ENCODE measurements at regions not wholly inside any gene's neighbourhood (a gene's known extent, or its start where the extent isn't known, plus 50 kb on each side); places are given as distances from the start of the nearest gene placed in this dataset.
"Not testable (repeated sequence)": the region's sequence is repeated elsewhere in the genome, so short reads cannot be mapped to it uniquely, and the experiment has no call there.

- H3K27me3 Mint-ChIP-seq; H3K4me3 Mint-ChIP-seq; H3K36me3 Mint-ChIP-seq; CTCF ChIA-PET; H3K27me3 ChIP-seq (replicated peaks in 1 of 2; ENCODE audit: control insufficient read depth in 2 of 2, extremely low read depth in 1 of 2, insufficient read depth in 2 of 2, low read length in 1 of 2); H3K4me1 ChIP-seq (ENCODE audit: control insufficient read depth in 1 of 2, extremely low read depth in 1 of 2, insufficient read depth in 2 of 2, low read length in 2 of 2); DNase-seq; H3K36me3 ChIP-seq (ENCODE audit: control insufficient read depth in 2 of 2, extremely low read depth in 1 of 2, insufficient read depth in 1 of 2, low read length in 1 of 2); H3K4me1 Mint-ChIP-seq; H3K27ac ChIP-seq (ENCODE audit: low read length); H3K9me3 ChIP-seq; ATAC-seq (replicated peaks in 1 of 4); H3K4me3 ChIP-seq (ENCODE audit: control insufficient read depth in 1 of 2, extremely low read depth in 1 of 2, low read length in 1 of 2); H3K27ac Mint-ChIP-seq; POLR2A ChIA-PET: not testable (repeated sequence)
- H3K9me3 Mint-ChIP-seq = peaks cover 3 to 15% (median 14%) of the 10 kb centered on the region in 3 donors
- WGBS (ENCODE audit: insufficient coverage) = no CpG with 5 or more reads among the region's 6 CpGs
These were observed 197.3 kb upstream of the SYT10 start for GRCh38 chr12:33636930-33637329.

- Histone ChIP-seq H3K4me1 (ENCODE audit: control insufficient read depth in 1 of 2, extremely low read depth in 1 of 2, insufficient read depth in 2 of 2, low read length in 2 of 2) (no peaks in the 10 kb centered on the region), H3K27me3 (replicated peaks in 1 of 2; ENCODE audit: control insufficient read depth in 2 of 2, extremely low read depth in 1 of 2, insufficient read depth in 2 of 2, low read length in 1 of 2) (no peaks in the 10 kb centered on the region), H3K36me3 (ENCODE audit: control insufficient read depth in 2 of 2, extremely low read depth in 1 of 2, insufficient read depth in 1 of 2, low read length in 1 of 2) (no peaks in the 10 kb centered on the region), H3K27ac (ENCODE audit: low read length) (no peak overlapping the region), H3K9me3 (no peaks in the 10 kb centered on the region), H3K4me3 (ENCODE audit: control insufficient read depth in 1 of 2, extremely low read depth in 1 of 2, low read length in 1 of 2) (no peak overlapping the region)
- Mint-ChIP-seq H3K27ac (no peak overlapping the region), H3K4me1 (no peaks in the 10 kb centered on the region), H3K27me3 (no peaks in the 10 kb centered on the region), H3K36me3 (no peaks in the 10 kb centered on the region), H3K4me3 (no peak overlapping the region), H3K9me3 (peaks cover 3 to 15% (median 10%) of the 10 kb centered on the region in 3 donors)
- ChIA-PET POLR2A (no interaction called here), CTCF (no interaction called here)
- no CpG with 5 or more reads among the region's 2 CpGs for WGBS (ENCODE audit: insufficient coverage)
- no peak for ATAC-seq (replicated peaks in 1 of 4)
- no peak for DNase-seq
These were observed 200.4 kb upstream of the SYT10 start for GRCh38 chr12:33639975-33640374.

- no peaks in the 10 kb centered on the region for H3K27me3 Mint-ChIP-seq
- ChIA-PET CTCF (interaction anchor here in 1 of 2 donors (0.7 kb wide), 1 partner anchor 11 kb away, joined by 3 read pairs; no protein-coding TSS in a partner anchor), POLR2A (no interaction called here)
- H3K9me3 ChIP-seq = no peaks in the 10 kb centered on the region
- peaks cover 0 to 12% (median 12%) of the 10 kb centered on the region in 3 donors for H3K9me3 Mint-ChIP-seq
- no peaks in the 10 kb centered on the region for H3K36me3 Mint-ChIP-seq
- no peak overlapping the region for H3K4me3 Mint-ChIP-seq
- H3K27ac ChIP-seq (ENCODE audit: low read length) = no peak overlapping the region
- H3K27me3 ChIP-seq (replicated peaks in 1 of 2; ENCODE audit: control insufficient read depth in 2 of 2, extremely low read depth in 1 of 2, insufficient read depth in 2 of 2, low read length in 1 of 2) = no peaks in the 10 kb centered on the region
- H3K4me3 ChIP-seq (ENCODE audit: control insufficient read depth in 1 of 2, extremely low read depth in 1 of 2, low read length in 1 of 2) = no peak overlapping the region
- no peaks in the 10 kb centered on the region for H3K36me3 ChIP-seq (ENCODE audit: control insufficient read depth in 2 of 2, extremely low read depth in 1 of 2, insufficient read depth in 1 of 2, low read length in 1 of 2)
- ATAC-seq (replicated peaks in 1 of 4) (no peak), DNase-seq (no peak)
- H3K27ac Mint-ChIP-seq = no peak overlapping the region
- no peaks in the 10 kb centered on the region for H3K4me1 ChIP-seq (ENCODE audit: control insufficient read depth in 1 of 2, extremely low read depth in 1 of 2, insufficient read depth in 2 of 2, low read length in 2 of 2)
- WGBS (ENCODE audit: insufficient coverage) = 40% methylated on average over 1 of the region's 4 CpGs
- H3K4me1 Mint-ChIP-seq = no peaks in the 10 kb centered on the region
These were observed 210.4 kb upstream of the SYT10 start for GRCh38 chr12:33649992-33650391.

GRCh38 chr12:33650832-33651231 lies 211.2 kb upstream of the SYT10 start:
- H3K4me1 Mint-ChIP-seq = no peaks in the 10 kb centered on the region
- no peak overlapping the region for H3K27ac Mint-ChIP-seq
- no peak for DNase-seq
- no peaks in the 10 kb centered on the region for H3K9me3 ChIP-seq
- H3K4me3 Mint-ChIP-seq = no peak overlapping the region
- H3K36me3 ChIP-seq (ENCODE audit: control insufficient read depth in 2 of 2, extremely low read depth in 1 of 2, insufficient read depth in 1 of 2, low read length in 1 of 2) = no peaks in the 10 kb centered on the region
- H3K27me3 ChIP-seq (replicated peaks in 1 of 2; ENCODE audit: control insufficient read depth in 2 of 2, extremely low read depth in 1 of 2, insufficient read depth in 2 of 2, low read length in 1 of 2) = no peaks in the 10 kb centered on the region
- H3K27ac ChIP-seq (ENCODE audit: low read length) = no peak overlapping the region
- ChIA-PET POLR2A (no interaction called here), CTCF (interaction anchor here in 1 of 2 donors (0.7 kb wide), 1 partner anchor 10 kb away, joined by 3 read pairs; no protein-coding TSS in a partner anchor)
- H3K4me3 ChIP-seq (ENCODE audit: control insufficient read depth in 1 of 2, extremely low read depth in 1 of 2, low read length in 1 of 2) = no peak overlapping the region
- ATAC-seq (replicated peaks in 1 of 4) = no peak
- no peaks in the 10 kb centered on the region for H3K27me3 Mint-ChIP-seq
- H3K36me3 Mint-ChIP-seq = no peaks in the 10 kb centered on the region
- H3K9me3 Mint-ChIP-seq = peaks cover 0 to 12% (median 12%) of the 10 kb centered on the region in 3 donors
- H3K4me1 ChIP-seq (ENCODE audit: control insufficient read depth in 1 of 2, extremely low read depth in 1 of 2, insufficient read depth in 2 of 2, low read length in 2 of 2) = no peaks in the 10 kb centered on the region

GRCh38 chr12:33653362-33653761 lies 213.7 kb upstream of the SYT10 start:
- no peaks in the 10 kb centered on the region for H3K9me3 ChIP-seq
- H3K9me3 Mint-ChIP-seq = peaks cover 0 to 12% (median 12%) of the 10 kb centered on the region in 3 donors
- no peaks in the 10 kb centered on the region for H3K4me1 Mint-ChIP-seq
- WGBS (ENCODE audit: insufficient coverage) = 77% methylated on average over 3 of the region's 3 CpGs
- H3K27me3 ChIP-seq (replicated peaks in 1 of 2; ENCODE audit: control insufficient read depth in 2 of 2, extremely low read depth in 1 of 2, insufficient read depth in 2 of 2, low read length in 1 of 2) = no peaks in the 10 kb centered on the region
- no peak overlapping the region for H3K4me3 Mint-ChIP-seq
- H3K27ac Mint-ChIP-seq = no peak overlapping the region
- H3K4me1 ChIP-seq (ENCODE audit: control insufficient read depth in 1 of 2, extremely low read depth in 1 of 2, insufficient read depth in 2 of 2, low read length in 2 of 2) = no peaks in the 10 kb centered on the region
- H3K27me3 Mint-ChIP-seq = no peaks in the 10 kb centered on the region
- POLR2A ChIA-PET = no interaction called here
- DNase-seq (no peak), ATAC-seq (replicated peaks in 1 of 4) (no peak)
- CTCF ChIA-PET = no interaction called here
- H3K27ac ChIP-seq (ENCODE audit: low read length) = no peak overlapping the region
- H3K36me3 Mint-ChIP-seq = no peaks in the 10 kb centered on the region
- no peaks in the 10 kb centered on the region for H3K36me3 ChIP-seq (ENCODE audit: control insufficient read depth in 2 of 2, extremely low read depth in 1 of 2, insufficient read depth in 1 of 2, low read length in 1 of 2)
- no peak overlapping the region for H3K4me3 ChIP-seq (ENCODE audit: control insufficient read depth in 1 of 2, extremely low read depth in 1 of 2, low read length in 1 of 2)

- Histone ChIP-seq H3K27me3 (replicated peaks in 1 of 2; ENCODE audit: control insufficient read depth in 2 of 2, extremely low read depth in 1 of 2, insufficient read depth in 2 of 2, low read length in 1 of 2) (no peaks in the 10 kb centered on the region), H3K4me1 (ENCODE audit: control insufficient read depth in 1 of 2, extremely low read depth in 1 of 2, insufficient read depth in 2 of 2, low read length in 2 of 2) (no peaks in the 10 kb centered on the region), H3K9me3 (no peaks in the 10 kb centered on the region), H3K36me3 (ENCODE audit: control insufficient read depth in 2 of 2, extremely low read depth in 1 of 2, insufficient read depth in 1 of 2, low read length in 1 of 2) (no peaks in the 10 kb centered on the region), H3K27ac (ENCODE audit: low read length) (no peak overlapping the region), H3K4me3 (ENCODE audit: control insufficient read depth in 1 of 2, extremely low read depth in 1 of 2, low read length in 1 of 2) (no peak overlapping the region)
- H3K27me3 Mint-ChIP-seq = no peaks in the 10 kb centered on the region
- WGBS (ENCODE audit: insufficient coverage) = no CpG with 5 or more reads among the region's 1 CpG
- no peaks in the 10 kb centered on the region for H3K4me1 Mint-ChIP-seq
- ATAC-seq (replicated peaks in 1 of 4) (no peak), DNase-seq (no peak)
- POLR2A ChIA-PET = no interaction called here
- no peak overlapping the region for H3K27ac Mint-ChIP-seq
- H3K4me3 Mint-ChIP-seq = no peak overlapping the region
- H3K9me3 Mint-ChIP-seq = peaks cover 0 to 12% (median 9%) of the 10 kb centered on the region in 3 donors
- H3K36me3 Mint-ChIP-seq = no peaks in the 10 kb centered on the region
- CTCF ChIA-PET = no interaction called here
These were observed 214.7 kb upstream of the SYT10 start for GRCh38 chr12:33654313-33654712.

GRCh38 chr12:33663000-33663654 lies 223.5 kb upstream of the SYT10 start:
- ChIA-PET POLR2A (no interaction called here), CTCF (no interaction called here)
- Histone ChIP-seq H3K4me1 (ENCODE audit: control insufficient read depth in 1 of 2, extremely low read depth in 1 of 2, insufficient read depth in 2 of 2, low read length in 2 of 2) (no peaks in the 10 kb centered on the region), H3K36me3 (ENCODE audit: control insufficient read depth in 2 of 2, extremely low read depth in 1 of 2, insufficient read depth in 1 of 2, low read length in 1 of 2) (no peaks in the 10 kb centered on the region), H3K27me3 (replicated peaks in 1 of 2; ENCODE audit: control insufficient read depth in 2 of 2, extremely low read depth in 1 of 2, insufficient read depth in 2 of 2, low read length in 1 of 2) (no peaks in the 10 kb centered on the region), H3K27ac (ENCODE audit: low read length) (no peak overlapping the region), H3K9me3 (no peaks in the 10 kb centered on the region), H3K4me3 (ENCODE audit: control insufficient read depth in 1 of 2, extremely low read depth in 1 of 2, low read length in 1 of 2) (no peak overlapping the region)
- H3K36me3 Mint-ChIP-seq = no peaks in the 10 kb centered on the region
- H3K27me3 Mint-ChIP-seq = no peaks in the 10 kb centered on the region
- no peak for ATAC-seq (replicated peaks in 1 of 4)
- no peaks in the 10 kb centered on the region for H3K4me1 Mint-ChIP-seq
- H3K4me3 Mint-ChIP-seq = no peak overlapping the region
- no peak for DNase-seq
- WGBS (ENCODE audit: insufficient coverage) = no CpG with 5 or more reads among the region's 4 CpGs
- peaks cover 0 to 7% (median 0%) of the 10 kb centered on the region in 3 donors for H3K9me3 Mint-ChIP-seq
- no peak overlapping the region for H3K27ac Mint-ChIP-seq
